ENCODE measurements at regions not wholly inside any gene's neighbourhood (a gene's known extent, or its start where the extent isn't known, plus 50 kb on each side); places are given as distances from the start of the nearest gene placed in this dataset.

GRCh38 chr17:65366102-65366844 lies 195.2 kb downstream of the AXIN2 start:
- Histone ChIP-seq H3K27me3 (no peaks in the 10 kb centered on the region), H3K9me3 (no peaks in the 10 kb centered on the region), H3K4me1 (no peaks in the 10 kb centered on the region), H3K27ac (no peak overlapping the region), H3K4me3 (no peak overlapping the region), H3K36me3 (ENCODE audit: low read depth, missing control alignments) (no peaks in the 10 kb centered on the region)
- no peak for DNase-seq
- WGBS, 2 donors = 91 to 93% methylated on average over 15 of the region's 15 CpGs
- intact Hi-C loops (cut with DNase I; ENCODE audit: low total_unique reads) = no loop called here
- TF ChIP-seq CTCF (IDR thresholded peaks at IDR 0.05) = no peak
- TF ChIP-seq POLR2A (IDR thresholded peaks at IDR 0.05) = no peak

- intact Hi-C loops (cut with DNase I; ENCODE audit: low total_unique reads) = no loop called here
- Histone ChIP-seq H3K9me3 (no peaks in the 10 kb centered on the region), H3K4me3 (no peak overlapping the region), H3K36me3 (ENCODE audit: low read depth, missing control alignments) (no peaks in the 10 kb centered on the region), H3K27me3 (no peaks in the 10 kb centered on the region), H3K27ac (no peak overlapping the region), H3K4me1 (no peaks in the 10 kb centered on the region)
- DNase-seq = no peak
- TF ChIP-seq POLR2A (IDR thresholded peaks at IDR 0.05) (no peak), CTCF (IDR thresholded peaks at IDR 0.05) (no peak)
- 67 to 70% methylated on average over 11 of the region's 11 CpGs for WGBS, 2 donors
Measured at GRCh38 chr17:65365169-65365568, 196.3 kb downstream of the AXIN2 start.

GRCh38 chr17:65364438-65364837 lies 197.0 kb downstream of the AXIN2 start:
- H3K27me3 ChIP-seq = no peaks in the 10 kb centered on the region
- no peaks in the 10 kb centered on the region for H3K36me3 ChIP-seq (ENCODE audit: low read depth, missing control alignments)
- TF ChIP-seq CTCF (IDR thresholded peaks at IDR 0.05) = no peak
- no peak for TF ChIP-seq POLR2A (IDR thresholded peaks at IDR 0.05)
- no peak overlapping the region for H3K4me3 ChIP-seq
- 84 to 91% methylated on average over 6 to 7 of the region's 7 CpGs for WGBS, 2 donors
- no peaks in the 10 kb centered on the region for H3K4me1 ChIP-seq
- no peak for DNase-seq
- no peak overlapping the region for H3K27ac ChIP-seq
- no peaks in the 10 kb centered on the region for H3K9me3 ChIP-seq
- intact Hi-C loops (cut with DNase I; ENCODE audit: low total_unique reads) = no loop called here

GRCh38 chr17:65362826-65363225 lies 198.6 kb downstream of the AXIN2 start:
- Histone ChIP-seq H3K4me1 (no peaks in the 10 kb centered on the region), H3K27ac (no peak overlapping the region), H3K36me3 (ENCODE audit: low read depth, missing control alignments) (no peaks in the 10 kb centered on the region), H3K27me3 (no peaks in the 10 kb centered on the region), H3K4me3 (no peak overlapping the region), H3K9me3 (no peaks in the 10 kb centered on the region)
- TF ChIP-seq POLR2A (IDR thresholded peaks at IDR 0.05) (no peak), CTCF (IDR thresholded peaks at IDR 0.05) (no peak)
- WGBS, 2 donors = 70 to 71% methylated on average over 2 of the region's 2 CpGs
- intact Hi-C loops (cut with DNase I; ENCODE audit: low total_unique reads) = no loop called here
- DNase-seq = no peak

GRCh38 chr17:65360961-65361552 lies 200.4 kb downstream of the AXIN2 start:
- Histone ChIP-seq H3K36me3 (ENCODE audit: low read depth, missing control alignments) (no peaks in the 10 kb centered on the region), H3K27ac (no peak overlapping the region), H3K4me3 (no peak overlapping the region), H3K27me3 (no peaks in the 10 kb centered on the region), H3K9me3 (no peaks in the 10 kb centered on the region), H3K4me1 (no peaks in the 10 kb centered on the region)
- WGBS, 2 donors = 78 to 81% methylated on average over 14 of the region's 14 CpGs
- intact Hi-C loops (cut with DNase I; ENCODE audit: low total_unique reads) = no loop called here
- TF ChIP-seq POLR2A (IDR thresholded peaks at IDR 0.05) (no peak), CTCF (IDR thresholded peaks at IDR 0.05) (no peak)
- no peak for DNase-seq
